HEK293 (cell line): ENCODE measurements at regions not wholly inside any gene's neighbourhood (a gene's known extent, or its start where the extent isn't known, plus 50 kb on each side); places are given as distances from the start of the nearest gene placed in this dataset.

Experiments used
- CTCF ChIA-PET: fragments of 350-600 bp; formaldehyde crosslinking; extraction: SDS; loops from one replicate; lab custom pipeline; 2021; ENCODE audit warnings: antibody characterized with exemption; lab: Yijun Ruan, JAX
- POLR2A ChIA-PET: fragments of 300-600 bp; formaldehyde crosslinking; extraction: SDS; loops from one replicate; lab custom pipeline; 2020; ENCODE audit warnings: antibody characterized with exemption, inconsistent platforms; lab: Yijun Ruan, JAX
- H3K27ac ChIP-seq: fragments of 200-500 bp; sonication (Bioruptor generic); 2 replicates; pipeline ENCODE4 v1.5.1; 2014; ENCODE audit warnings: low read depth, low read length, control low read depth, inconsistent platforms; ENCODE audit errors: extremely low read depth
- H3K36me3 ChIP-seq, 2 experiments: fragments of 200-500 bp in 1 of 2; sonication (Bioruptor generic) in 1 of 2; 1 replicate in 1 of 2; 2 replicates in 1 of 2; pipeline ENCODE4 v1.5.1; 2014 to 2017; ENCODE audit warnings: inconsistent platforms in 2 of 2, low read length in 2 of 2; ENCODE audit not compliant: control insufficient read depth in 2 of 2, insufficient read depth in 1 of 2
- H3K4me1 ChIP-seq: fragments of 200-500 bp; sonication (Bioruptor generic); 2 replicates; pipeline ENCODE4 v1.5.1; 2014; ENCODE audit warnings: mild to moderate bottlenecking, low read length, inconsistent platforms; ENCODE audit not compliant: control insufficient read depth, insufficient read depth
- H3K4me3 ChIP-seq: 2 replicates; pipeline ENCODE4 v1.5.1; 2011; ENCODE audit warnings: low read depth, mild to moderate bottlenecking, control low read depth, low read length, moderate library complexity
- H3K9me3 ChIP-seq: fragments of 200-500 bp; sonication (Bioruptor generic); 2 replicates; pipeline ENCODE4 v1.5.1; 2014; ENCODE audit warnings: low read depth, low read length, inconsistent platforms; ENCODE audit not compliant: control insufficient read depth, insufficient read depth
- BCL11B ChIP-seq: fragments of 450-650 bp; formaldehyde crosslinking; IDR thresholded peaks from 2 replicates; pipeline ENCODE4 v1.5.1; 2016; ENCODE audit warnings: low read depth, missing biosample characterization, missing genetic modification characterization
- GLIS1 ChIP-seq: fragments of 450-650 bp; formaldehyde crosslinking; IDR thresholded peaks from 2 replicates; pipeline ENCODE4 v1.5.1; 2016; ENCODE audit warnings: missing biosample characterization, missing genetic modification characterization
- KLF10 ChIP-seq: fragments of 450-650 bp; IDR thresholded peaks from 2 replicates; pipeline ENCODE4 v1.5.1; 2018; ENCODE audit warnings: missing biosample characterization, mild to moderate bottlenecking, missing genetic modification characterization
- MZF1 ChIP-seq: fragments of 450-650 bp; formaldehyde crosslinking; IDR thresholded peaks from 2 replicates; pipeline ENCODE4 v1.5.1; 2017; ENCODE audit warnings: missing biosample characterization, missing genetic modification characterization, borderline replicate concordance
- ZBTB20 ChIP-seq: fragments of 450-650 bp; formaldehyde crosslinking; IDR thresholded peaks from 2 replicates; pipeline ENCODE4 v1.5.1; 2016; ENCODE audit warnings: missing biosample characterization, missing genetic modification characterization
- ZBTB8A ChIP-seq: fragments of 450-650 bp; formaldehyde crosslinking; IDR thresholded peaks from 2 replicates; pipeline ENCODE4 v1.5.1; 2016; ENCODE audit warnings: missing biosample characterization, missing genetic modification characterization
- ZNF121 ChIP-seq: fragments of 450-650 bp; formaldehyde crosslinking; IDR thresholded peaks from 2 replicates; pipeline ENCODE4 v1.5.1; 2016; ENCODE audit warnings: missing biosample characterization, missing genetic modification characterization
- ZNF133 ChIP-seq: fragments of 450-650 bp; formaldehyde crosslinking; IDR thresholded peaks from 2 replicates; pipeline ENCODE4 v1.5.1; 2016; ENCODE audit warnings: missing biosample characterization, missing genetic modification characterization
- ZNF155 ChIP-seq: fragments of 450-650 bp; formaldehyde crosslinking; IDR thresholded peaks from 2 replicates; pipeline ENCODE4 v1.5.1; 2016; ENCODE audit warnings: missing biosample characterization, missing genetic modification characterization
- ZNF157 ChIP-seq: fragments of 450-650 bp; formaldehyde crosslinking; IDR thresholded peaks from 2 replicates; pipeline ENCODE4 v1.5.1; 2016; ENCODE audit warnings: missing biosample characterization, missing genetic modification characterization
- ZNF202 ChIP-seq: fragments of 450-650 bp; formaldehyde crosslinking; IDR thresholded peaks from 2 replicates; pipeline ENCODE4 v1.5.1; 2016; ENCODE audit warnings: missing biosample characterization, missing genetic modification characterization, borderline replicate concordance
- ZNF214 ChIP-seq: fragments of 450-650 bp; formaldehyde crosslinking; IDR thresholded peaks from 2 replicates; pipeline ENCODE4 v1.5.1; 2017; ENCODE audit warnings: missing biosample characterization, mild to moderate bottlenecking, missing genetic modification characterization, borderline replicate concordance
- ZNF292 ChIP-seq: fragments of 450-650 bp; formaldehyde crosslinking; IDR thresholded peaks from 2 replicates; pipeline ENCODE4 v1.5.1; 2016; ENCODE audit warnings: low read depth, missing biosample characterization, missing genetic modification characterization, borderline replicate concordance
- ZNF433 ChIP-seq: fragments of 450-650 bp; formaldehyde crosslinking; IDR thresholded peaks from 2 replicates; pipeline ENCODE4 v1.5.1; 2016; ENCODE audit warnings: missing biosample characterization, missing genetic modification characterization, low read depth
- ZNF514 ChIP-seq: fragments of 450-650 bp; formaldehyde crosslinking; IDR thresholded peaks from 2 replicates; pipeline ENCODE4 v1.5.1; 2016; ENCODE audit warnings: missing biosample characterization, missing genetic modification characterization
- ZNF558 ChIP-seq: fragments of 450-650 bp; formaldehyde crosslinking; IDR thresholded peaks from 2 replicates; pipeline ENCODE4 v1.5.1; 2016; ENCODE audit warnings: missing biosample characterization, missing genetic modification characterization
- ZNF585B ChIP-seq: fragments of 450-650 bp; formaldehyde crosslinking; IDR thresholded peaks from 2 replicates; pipeline ENCODE4 v1.5.1; 2016; ENCODE audit warnings: missing biosample characterization, missing genetic modification characterization
- ZNF596 ChIP-seq: fragments of 450-650 bp; IDR thresholded peaks from 2 replicates; pipeline ENCODE4 v1.5.0; 2018; ENCODE audit warnings: missing biosample characterization, mild to moderate bottlenecking, missing genetic modification characterization, moderate library complexity
- ZNF660 ChIP-seq: fragments of 450-650 bp; IDR thresholded peaks from 2 replicates; pipeline ENCODE4 v1.5.1; 2018; ENCODE audit warnings: missing biosample characterization, mild to moderate bottlenecking, missing genetic modification characterization
- ZNF677 ChIP-seq: fragments of 450-650 bp; IDR thresholded peaks from 2 replicates; pipeline ENCODE4 v1.5.0; 2018; ENCODE audit warnings: missing biosample characterization, mild to moderate bottlenecking, missing genetic modification characterization, moderate library complexity
- ZNF707 ChIP-seq: fragments of 450-650 bp; formaldehyde crosslinking; IDR thresholded peaks from 2 replicates; pipeline ENCODE4 v1.5.1; 2016; ENCODE audit warnings: missing biosample characterization, missing genetic modification characterization
- ZNF777 ChIP-seq: fragments of 450-650 bp; formaldehyde crosslinking; IDR thresholded peaks from 2 replicates; pipeline ENCODE4 v1.5.1; 2017; ENCODE audit warnings: missing biosample characterization, missing genetic modification characterization, borderline replicate concordance
- TF ChIP-seq, protein P1 (sequence below): fragments of 450-650 bp; formaldehyde crosslinking; IDR thresholded peaks from 2 replicates; pipeline ENCODE4 v1.5.1; 2017; ENCODE audit warnings: missing biosample characterization, mild to moderate bottlenecking, missing genetic modification characterization, moderate library complexity
- TF ChIP-seq, protein P2 (sequence below): fragments of 450-650 bp; formaldehyde crosslinking; IDR thresholded peaks from 2 replicates; pipeline ENCODE4; 2016; ENCODE audit warnings: missing biosample characterization, missing genetic modification characterization
- TF ChIP-seq, protein P3 (sequence below): fragments of 450-650 bp; formaldehyde crosslinking; IDR thresholded peaks from 2 replicates; pipeline ENCODE4 v1.5.1; 2016; ENCODE audit warnings: missing biosample characterization, missing genetic modification characterization
- TF ChIP-seq, protein P4 (sequence below): fragments of 450-650 bp; formaldehyde crosslinking; IDR thresholded peaks from 2 replicates; pipeline ENCODE4 v1.5.1; 2016; ENCODE audit warnings: missing biosample characterization, missing genetic modification characterization

DNA sequence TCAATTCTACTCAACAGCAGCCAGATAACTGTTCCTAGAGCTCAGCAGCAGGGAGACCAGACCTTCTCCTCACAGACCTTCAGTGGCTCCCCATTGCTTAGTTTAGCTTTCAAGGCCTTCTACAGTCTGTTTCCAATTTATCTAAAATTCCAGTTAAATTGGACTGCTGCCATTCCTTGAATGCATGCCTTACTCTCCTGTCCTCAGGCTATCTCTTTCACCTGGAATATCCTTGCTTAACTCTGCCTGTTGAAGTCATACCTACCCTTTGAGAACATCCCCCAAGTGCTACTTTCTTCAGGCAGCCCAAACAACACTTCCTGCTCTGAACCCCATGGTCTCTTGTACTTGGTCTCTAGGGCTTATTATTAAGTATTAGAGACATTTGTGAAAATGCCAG is 120.7 kb upstream of the TENM4 start (continued):
- TF ChIP-seq, protein P1, sequence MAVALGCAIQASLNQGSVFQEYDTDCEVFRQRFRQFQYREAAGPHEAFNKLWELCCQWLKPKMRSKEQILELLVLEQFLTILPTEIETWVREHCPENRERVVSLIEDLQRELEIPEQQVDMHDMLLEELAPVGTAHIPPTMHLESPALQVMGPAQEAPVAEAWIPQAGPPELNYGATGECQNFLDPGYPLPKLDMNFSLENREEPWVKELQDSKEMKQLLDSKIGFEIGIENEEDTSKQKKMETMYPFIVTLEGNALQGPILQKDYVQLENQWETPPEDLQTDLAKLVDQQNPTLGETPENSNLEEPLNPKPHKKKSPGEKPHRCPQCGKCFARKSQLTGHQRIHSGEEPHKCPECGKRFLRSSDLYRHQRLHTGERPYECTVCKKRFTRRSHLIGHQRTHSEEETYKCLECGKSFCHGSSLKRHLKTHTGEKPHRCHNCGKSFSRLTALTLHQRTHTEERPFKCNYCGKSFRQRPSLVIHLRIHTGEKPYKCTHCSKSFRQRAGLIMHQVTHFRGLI (tag by site-specific recombination): no peak
- TF ChIP-seq, protein P2, sequence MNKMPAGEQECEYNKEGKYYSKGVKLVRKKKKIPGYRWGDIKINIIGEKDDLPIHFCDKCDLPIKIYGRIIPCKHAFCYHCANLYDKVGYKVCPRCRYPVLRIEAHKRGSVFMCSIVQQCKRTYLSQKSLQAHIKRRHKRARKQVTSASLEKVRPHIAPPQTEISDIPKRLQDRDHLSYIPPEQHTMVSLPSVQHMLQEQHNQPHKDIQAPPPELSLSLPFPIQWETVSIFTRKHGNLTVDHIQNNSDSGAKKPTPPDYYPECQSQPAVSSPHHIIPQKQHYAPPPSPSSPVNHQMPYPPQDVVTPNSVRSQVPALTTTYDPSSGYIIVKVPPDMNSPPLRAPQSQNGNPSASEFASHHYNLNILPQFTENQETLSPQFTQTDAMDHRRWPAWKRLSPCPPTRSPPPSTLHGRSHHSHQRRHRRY (tag by site-specific recombination): no peak
- no peak for TF ChIP-seq ZBTB8A
- TF ChIP-seq ZNF157 (tag by site-specific recombination): no peak
- no peak for TF ChIP-seq ZNF660 (tag by site-specific recombination)
- no peak for TF ChIP-seq ZNF585B (tag by site-specific recombination)
- TF ChIP-seq ZNF433 (tag by site-specific recombination): no peak

DNA sequence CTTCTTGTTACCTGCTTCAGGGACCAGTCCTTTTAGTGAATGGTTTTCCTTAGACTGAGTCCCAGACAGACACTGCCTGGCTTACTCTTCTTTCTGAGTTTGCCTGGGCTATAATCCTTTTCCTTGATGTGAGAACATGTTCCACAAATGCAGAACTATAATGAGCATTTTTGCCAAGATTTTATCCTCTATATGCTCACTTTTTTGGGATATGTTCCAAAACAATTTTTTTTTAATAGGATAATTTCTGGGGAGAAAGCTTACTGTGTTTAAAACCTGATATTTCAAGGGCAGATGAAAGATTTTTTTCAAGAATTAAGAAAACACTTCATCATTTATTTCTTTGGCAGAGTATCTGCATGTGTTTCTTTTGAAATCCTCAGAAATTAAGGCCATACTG is 110.0 kb upstream of the TENM4 start:
- ChIA-PET CTCF (no interaction called here), POLR2A (no interaction called here)
- H3K27ac ChIP-seq: no peak overlapping the region
- no peaks in the 10 kb centered on the region for H3K4me1 ChIP-seq
- H3K36me3 ChIP-seq: no peaks in the 10 kb centered on the region
- no peak overlapping the region for H3K4me3 ChIP-seq
- no peaks in the 10 kb centered on the region for H3K9me3 ChIP-seq
- TF ChIP-seq BCL11B (tag by site-specific recombination): no peak
- TF ChIP-seq ZNF155 (tag by site-specific recombination): no peak
- TF ChIP-seq ZNF596: no peak
- no peak for TF ChIP-seq KLF10
- no peak for TF ChIP-seq ZNF292
- TF ChIP-seq, protein P3, sequence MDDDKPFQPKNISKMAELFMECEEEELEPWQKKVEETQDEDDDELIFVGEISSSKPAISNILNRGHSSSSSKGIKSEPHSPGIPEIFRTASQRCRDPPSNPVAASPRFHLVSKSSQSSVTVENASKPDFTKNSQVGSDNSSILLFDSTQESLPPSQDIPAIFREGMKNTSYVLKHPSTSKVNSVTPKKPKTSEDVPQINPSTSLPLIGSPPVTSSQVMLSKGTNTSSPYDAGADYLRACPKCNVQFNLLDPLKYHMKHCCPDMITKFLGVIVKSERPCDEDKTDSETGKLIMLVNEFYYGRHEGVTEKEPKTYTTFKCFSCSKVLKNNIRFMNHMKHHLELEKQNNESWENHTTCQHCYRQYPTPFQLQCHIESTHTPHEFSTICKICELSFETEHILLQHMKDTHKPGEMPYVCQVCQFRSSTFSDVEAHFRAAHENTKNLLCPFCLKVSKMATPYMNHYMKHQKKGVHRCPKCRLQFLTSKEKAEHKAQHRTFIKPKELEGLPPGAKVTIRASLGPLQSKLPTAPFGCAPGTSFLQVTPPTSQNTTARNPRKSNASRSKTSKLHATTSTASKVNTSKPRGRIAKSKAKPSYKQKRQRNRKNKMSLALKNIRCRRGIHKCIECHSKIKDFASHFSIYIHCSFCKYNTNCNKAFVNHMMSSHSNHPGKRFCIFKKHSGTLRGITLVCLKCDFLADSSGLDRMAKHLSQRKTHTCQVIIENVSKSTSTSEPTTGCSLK (tag by site-specific recombination): no peak
- no peak for TF ChIP-seq ZNF121 (tag by site-specific recombination)
- TF ChIP-seq ZNF514 (tag by site-specific recombination): no peak
- TF ChIP-seq MZF1 (tag by site-specific recombination): no peak

DNA sequence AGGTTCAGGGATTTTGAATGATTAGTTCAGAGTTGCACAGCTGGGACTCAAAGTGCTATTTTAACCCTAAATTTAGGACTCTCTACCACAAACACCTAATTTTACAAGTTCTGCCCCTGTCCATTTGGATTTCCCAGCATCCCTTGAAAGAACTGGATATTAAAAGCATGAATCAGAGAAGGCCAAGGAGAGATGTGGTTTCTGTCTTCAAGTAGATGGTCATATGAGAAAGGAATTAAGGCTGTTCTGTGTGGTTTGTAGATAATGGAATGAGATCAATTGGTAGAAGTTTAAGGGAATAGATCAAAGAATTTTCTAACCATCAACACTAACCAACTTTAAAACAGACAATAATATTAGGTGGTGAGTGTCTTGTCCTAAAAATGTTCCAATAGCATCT is 106.4 kb upstream of the TENM4 start:
- CTCF ChIA-PET: no interaction called here
- no peak overlapping the region for H3K27ac ChIP-seq
- no peaks in the 10 kb centered on the region for H3K9me3 ChIP-seq
- H3K36me3 ChIP-seq: no peaks in the 10 kb centered on the region
- POLR2A ChIA-PET: no interaction called here
- no peaks in the 10 kb centered on the region for H3K4me1 ChIP-seq
- no peak overlapping the region for H3K4me3 ChIP-seq
- TF ChIP-seq, protein P4, sequence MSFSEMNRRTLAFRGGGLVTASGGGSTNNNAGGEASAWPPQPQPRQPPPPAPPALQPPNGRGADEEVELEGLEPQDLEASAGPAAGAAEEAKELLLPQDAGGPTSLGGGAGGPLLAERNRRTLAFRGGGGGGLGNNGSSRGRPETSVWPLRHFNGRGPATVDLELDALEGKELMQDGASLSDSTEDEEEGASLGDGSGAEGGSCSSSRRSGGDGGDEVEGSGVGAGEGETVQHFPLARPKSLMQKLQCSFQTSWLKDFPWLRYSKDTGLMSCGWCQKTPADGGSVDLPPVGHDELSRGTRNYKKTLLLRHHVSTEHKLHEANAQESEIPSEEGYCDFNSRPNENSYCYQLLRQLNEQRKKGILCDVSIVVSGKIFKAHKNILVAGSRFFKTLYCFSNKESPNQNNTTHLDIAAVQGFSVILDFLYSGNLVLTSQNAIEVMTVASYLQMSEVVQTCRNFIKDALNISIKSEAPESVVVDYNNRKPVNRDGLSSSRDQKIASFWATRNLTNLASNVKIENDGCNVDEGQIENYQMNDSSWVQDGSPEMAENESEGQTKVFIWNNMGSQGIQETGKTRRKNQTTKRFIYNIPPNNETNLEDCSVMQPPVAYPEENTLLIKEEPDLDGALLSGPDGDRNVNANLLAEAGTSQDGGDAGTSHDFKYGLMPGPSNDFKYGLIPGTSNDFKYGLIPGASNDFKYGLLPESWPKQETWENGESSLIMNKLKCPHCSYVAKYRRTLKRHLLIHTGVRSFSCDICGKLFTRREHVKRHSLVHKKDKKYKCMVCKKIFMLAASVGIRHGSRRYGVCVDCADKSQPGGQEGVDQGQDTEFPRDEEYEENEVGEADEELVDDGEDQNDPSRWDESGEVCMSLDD (tag by site-specific recombination): no peak
- TF ChIP-seq ZNF214 (tag by site-specific recombination) (no peak), ZBTB20 (tag by site-specific recombination) (no peak), GLIS1 (no peak), ZNF202 (no peak), ZNF558 (no peak), ZNF677 (tag by site-specific recombination) (no peak), ZNF777 (no peak), ZNF133 (no peak), ZNF707 (no peak)
- TF ChIP-seq, protein P3 (tag by site-specific recombination): no peak
